ENCODE measurements at regions not wholly inside any gene's neighbourhood (a gene's known extent, or its start where the extent isn't known, plus 50 kb on each side); places are given as distances from the start of the nearest gene placed in this dataset.
"Not testable (repeated sequence)": the region's sequence is repeated elsewhere in the genome, so short reads cannot be mapped to it uniquely, and the experiment has no call there.

- H3K9me3 ChIP-seq (ENCODE audit: control insufficient read depth, low read length): no peaks in the 10 kb centered on the region
- no peak overlapping the region for H3K27ac ChIP-seq (ENCODE audit: low read depth, low read length, severe bottlenecking)
- WGBS, 2 experiments (ENCODE audit: insufficient coverage in 2 of 2): 81 to 84% methylated on average over 5 to 6 of the region's 6 CpGs
- no peaks in the 10 kb centered on the region for H3K4me1 ChIP-seq (ENCODE audit: control insufficient read depth, insufficient read depth, low read length, poor library complexity, severe bottlenecking)
- H3K36me3 ChIP-seq (ENCODE audit: control insufficient read depth, insufficient read depth, low read length): no peaks in the 10 kb centered on the region
- H3K4me3 ChIP-seq (ENCODE audit: extremely low read depth, insufficient read depth, low read length, poor library complexity, severe bottlenecking): no peak overlapping the region
Observed at GRCh38 chr10:33025039-33025438, 67.0 kb upstream of the ITGB1 start.

GRCh38 chr10:33022691-33023090 lies 64.7 kb upstream of the ITGB1 start:
- no CpG with 5 or more reads among the region's 3 CpGs for WGBS, 2 experiments (ENCODE audit: insufficient coverage in 2 of 2)
- Histone ChIP-seq H3K9me3 (ENCODE audit: control insufficient read depth, low read length) (no peaks in the 10 kb centered on the region), H3K36me3 (ENCODE audit: control insufficient read depth, insufficient read depth, low read length) (no peaks in the 10 kb centered on the region), H3K27ac (ENCODE audit: low read depth, low read length, severe bottlenecking) (no peak overlapping the region), H3K4me1 (ENCODE audit: control insufficient read depth, insufficient read depth, low read length, poor library complexity, severe bottlenecking) (no peaks in the 10 kb centered on the region), H3K4me3 (ENCODE audit: extremely low read depth, insufficient read depth, low read length, poor library complexity, severe bottlenecking) (no peak overlapping the region)

- WGBS, 2 experiments (ENCODE audit: insufficient coverage in 2 of 2): 94 to 100% methylated on average over 2 to 3 of the region's 4 CpGs
- H3K27ac ChIP-seq (ENCODE audit: low read depth, low read length, severe bottlenecking): no peak overlapping the region
- no peaks in the 10 kb centered on the region for H3K4me1 ChIP-seq (ENCODE audit: control insufficient read depth, insufficient read depth, low read length, poor library complexity, severe bottlenecking)
- no peaks in the 10 kb centered on the region for H3K9me3 ChIP-seq (ENCODE audit: control insufficient read depth, low read length)
- H3K36me3 ChIP-seq (ENCODE audit: control insufficient read depth, insufficient read depth, low read length): no peaks in the 10 kb centered on the region
- H3K4me3 ChIP-seq (ENCODE audit: extremely low read depth, insufficient read depth, low read length, poor library complexity, severe bottlenecking): no peak overlapping the region
Observed at GRCh38 chr10:33022090-33022489, 64.1 kb upstream of the ITGB1 start.

GRCh38 chr10:33016988-33017387 lies 59.0 kb upstream of the ITGB1 start:
- Histone ChIP-seq H3K27ac (ENCODE audit: low read depth, low read length, severe bottlenecking) (no peak overlapping the region), H3K4me1 (ENCODE audit: control insufficient read depth, insufficient read depth, low read length, poor library complexity, severe bottlenecking) (no peaks in the 10 kb centered on the region), H3K9me3 (ENCODE audit: control insufficient read depth, low read length) (no peaks in the 10 kb centered on the region), H3K4me3 (ENCODE audit: extremely low read depth, insufficient read depth, low read length, poor library complexity, severe bottlenecking) (no peak overlapping the region), H3K36me3 (ENCODE audit: control insufficient read depth, insufficient read depth, low read length) (no peaks in the 10 kb centered on the region)
- WGBS, 2 experiments (ENCODE audit: insufficient coverage in 2 of 2): no CpG with 5 or more reads among the region's 2 CpGs

GRCh38 chr10:33015761-33016547 lies 57.9 kb upstream of the ITGB1 start:
- Histone ChIP-seq H3K9me3 (ENCODE audit: control insufficient read depth, low read length) (no peaks in the 10 kb centered on the region), H3K36me3 (ENCODE audit: control insufficient read depth, insufficient read depth, low read length) (no peaks in the 10 kb centered on the region), H3K27ac (ENCODE audit: low read depth, low read length, severe bottlenecking) (no peak overlapping the region)

GRCh38 chr10:33013331-33013730 lies 55.3 kb upstream of the ITGB1 start:
- 96% methylated on average over 4 of the region's 25 CpGs; no CpG with 5 or more reads in 1 of the 2 experiments for WGBS, 2 experiments (ENCODE audit: insufficient coverage in 2 of 2)
- not testable (repeated sequence) for H3K9me3 ChIP-seq (ENCODE audit: control insufficient read depth, low read length); H3K27ac ChIP-seq (ENCODE audit: low read depth, low read length, severe bottlenecking); H3K36me3 ChIP-seq (ENCODE audit: control insufficient read depth, insufficient read depth, low read length); H3K4me3 ChIP-seq (ENCODE audit: extremely low read depth, insufficient read depth, low read length, poor library complexity, severe bottlenecking)
- peaks cover 27% of the 10 kb centered on the region for H3K4me1 ChIP-seq (ENCODE audit: control insufficient read depth, insufficient read depth, low read length, poor library complexity, severe bottlenecking)

More at GRCh38 chr10:33015761-33016547, 57.9 kb upstream of the ITGB1 start:
- peaks cover 5% of the 10 kb centered on the region for H3K4me1 ChIP-seq (ENCODE audit: control insufficient read depth, insufficient read depth, low read length, poor library complexity, severe bottlenecking)
- no peak overlapping the region for H3K4me3 ChIP-seq (ENCODE audit: extremely low read depth, insufficient read depth, low read length, poor library complexity, severe bottlenecking)
- WGBS, 2 experiments (ENCODE audit: insufficient coverage in 2 of 2): 100% methylated on average over 1 to 2 of the region's 3 CpGs

GRCh38 chr10:33012306-33012705 lies 54.3 kb upstream of the ITGB1 start:
- Histone ChIP-seq H3K27ac (ENCODE audit: low read depth, low read length, severe bottlenecking) (no peak overlapping the region), H3K4me1 (ENCODE audit: control insufficient read depth, insufficient read depth, low read length, poor library complexity, severe bottlenecking) (peaks cover 30% of the 10 kb centered on the region), H3K4me3 (ENCODE audit: extremely low read depth, insufficient read depth, low read length, poor library complexity, severe bottlenecking) (no peak overlapping the region), H3K9me3 (ENCODE audit: control insufficient read depth, low read length) (no peaks in the 10 kb centered on the region), H3K36me3 (ENCODE audit: control insufficient read depth, insufficient read depth, low read length) (no peaks in the 10 kb centered on the region)
- WGBS, 2 experiments (ENCODE audit: insufficient coverage in 2 of 2): 84 to 96% methylated on average over 3 to 4 of the region's 5 CpGs

- H3K4me1 ChIP-seq (ENCODE audit: control insufficient read depth, insufficient read depth, low read length, poor library complexity, severe bottlenecking): peaks cover 38% of the 10 kb centered on the region
- H3K4me3 ChIP-seq (ENCODE audit: extremely low read depth, insufficient read depth, low read length, poor library complexity, severe bottlenecking): no peak overlapping the region
- WGBS, 2 experiments (ENCODE audit: insufficient coverage in 2 of 2): 65 to 70% methylated on average over 7 to 11 of the region's 12 CpGs
- H3K36me3 ChIP-seq (ENCODE audit: control insufficient read depth, insufficient read depth, low read length): no peaks in the 10 kb centered on the region
- H3K27ac ChIP-seq (ENCODE audit: low read depth, low read length, severe bottlenecking): no peak overlapping the region
- H3K9me3 ChIP-seq (ENCODE audit: control insufficient read depth, low read length): no peaks in the 10 kb centered on the region
Observed at GRCh38 chr10:33010132-33011037, 52.4 kb upstream of the ITGB1 start.

GRCh38 chr10:33009244-33010131 lies 51.5 kb upstream of the ITGB1 start:
- WGBS, 2 experiments (ENCODE audit: insufficient coverage in 2 of 2): 71% methylated on average over 3 to 5 of the region's 5 CpGs

GRCh38 chr10:33008499-33009243 lies 50.6 kb upstream of the ITGB1 start:
- WGBS, 2 experiments (ENCODE audit: insufficient coverage in 2 of 2): 22 to 27% methylated on average over 6 to 7 of the region's 9 CpGs
- H3K36me3 ChIP-seq (ENCODE audit: control insufficient read depth, insufficient read depth, low read length): no peaks in the 10 kb centered on the region
- no peak overlapping the region for H3K27ac ChIP-seq (ENCODE audit: low read depth, low read length, severe bottlenecking)
- no peak overlapping the region for H3K4me3 ChIP-seq (ENCODE audit: extremely low read depth, insufficient read depth, low read length, poor library complexity, severe bottlenecking)
- H3K4me1 ChIP-seq (ENCODE audit: control insufficient read depth, insufficient read depth, low read length, poor library complexity, severe bottlenecking): peaks cover 50% of the 10 kb centered on the region
- H3K9me3 ChIP-seq (ENCODE audit: control insufficient read depth, low read length): no peaks in the 10 kb centered on the region

More at GRCh38 chr10:33009244-33010131, 51.5 kb upstream of the ITGB1 start:
- H3K4me1 ChIP-seq (ENCODE audit: control insufficient read depth, insufficient read depth, low read length, poor library complexity, severe bottlenecking): peaks cover 42% of the 10 kb centered on the region
- no peak overlapping the region for H3K27ac ChIP-seq (ENCODE audit: low read depth, low read length, severe bottlenecking)
- no peaks in the 10 kb centered on the region for H3K9me3 ChIP-seq (ENCODE audit: control insufficient read depth, low read length)
- H3K36me3 ChIP-seq (ENCODE audit: control insufficient read depth, insufficient read depth, low read length): no peaks in the 10 kb centered on the region
- no peak overlapping the region for H3K4me3 ChIP-seq (ENCODE audit: extremely low read depth, insufficient read depth, low read length, poor library complexity, severe bottlenecking)

Measured in mesodermal cell (in vitro differentiated cells).